Endothelial cell of umbilical vein (primary cell): ENCODE measurements at regions not wholly inside any gene's neighbourhood (a gene's known extent, or its start where the extent isn't known, plus 50 kb on each side); places are given as distances from the start of the nearest gene placed in this dataset.

Source experiments
- BruUV-seq: library from RNA; stranded (reverse); fragments of 400-500 nt; replicated peaks from 2 replicates; lab custom pipeline; 2021; lab: Mats Ljungman, UMichigan
- CTCF ChIA-PET: fragments of 300-600, 350-600 bp; sonication (Branson Sonifier 250); formaldehyde crosslinking; loops from one replicate; lab custom pipeline; 2021; ENCODE audit warnings: antibody characterized with exemption, inconsistent platforms; lab: Charles Lee
- POLR2A ChIA-PET: fragments of 300-600, 350-600 bp; sonication (Branson Sonifier 250); formaldehyde crosslinking; loops from one replicate; lab custom pipeline; 2021; ENCODE audit warnings: antibody characterized with exemption, inconsistent platforms; lab: Charles Lee
- DNase-seq: peaks from one replicate; pipeline ENCODE4 v3.0.0-alpha.2; 2011; ENCODE audit warnings: low read depth, low spot score
- FAIRE-seq: peaks from 2 replicates; lab custom pipeline; 2011; peaks lifted over from hg19 to GRCh38; lab: Jason Lieb, UNC
- H2AFZ ChIP-seq: 2 replicates; pipeline ENCODE4 v1.6.0; 2012; ENCODE audit warnings: low read depth, low read length, control low read depth, inconsistent platforms
- H3K27ac ChIP-seq: 2 replicates; pipeline ENCODE4 v1.5.1; 2011; ENCODE audit warnings: low read depth, mild to moderate bottlenecking, control low read depth, low read length, moderate library complexity; ENCODE audit not compliant: insufficient read depth
- H3K27me3 ChIP-seq, 2 experiments: 2 replicates each; pipeline versions ENCODE4 v1.6.0 to v1.6.1; 2011; ENCODE audit warnings: low read length in 2 of 2, mixed read lengths in 1 of 2; ENCODE audit not compliant: control insufficient read depth in 2 of 2, insufficient read depth in 2 of 2
- H3K36me3 ChIP-seq, 2 experiments: 2 replicates in 1 of 2; 3 replicates in 1 of 2; pipeline ENCODE4 v1.5.1; 2011; ENCODE audit warnings: low read length in 2 of 2, mild to moderate bottlenecking in 1 of 2, moderate library complexity in 1 of 2; ENCODE audit not compliant: control insufficient read depth in 2 of 2, insufficient read depth in 2 of 2; ENCODE audit errors: extremely low read depth in 1 of 2
- H3K4me1 ChIP-seq: 3 replicates; pipeline ENCODE4 v1.5.1; 2011; ENCODE audit warnings: mild to moderate bottlenecking, low read length; ENCODE audit not compliant: control insufficient read depth, insufficient read depth; ENCODE audit errors: extremely low read depth
- H3K4me2 ChIP-seq: 2 replicates; pipeline ENCODE4 v1.6.1; 2011; ENCODE audit warnings: low read length, control low read depth, mixed read lengths; ENCODE audit not compliant: insufficient read depth
- H3K4me3 ChIP-seq, 3 experiments: fragments of 200-600 bp in 1 of 3; sonication (generic), shearing (Covaris generic) in 1 of 3; replicated peaks in 1 of 3; 2 replicates each; pipeline ENCODE4 v1.5.1; 2011 to 2016; ENCODE audit warnings: control low read depth in 3 of 3, low read length in 3 of 3, mild to moderate bottlenecking in 2 of 3, inconsistent platforms in 1 of 3, low read depth in 1 of 3, moderate library complexity in 1 of 3; ENCODE audit not compliant: insufficient read depth in 1 of 3
- H3K79me2 ChIP-seq: 2 replicates; pipeline ENCODE4 v1.6.0; 2012; ENCODE audit warnings: low read length, inconsistent platforms; ENCODE audit not compliant: control insufficient read depth, insufficient read depth
- H3K9ac ChIP-seq: replicated peaks from 2 replicates; pipeline ENCODE3; 2011; ENCODE audit warnings: low read length, control low read depth; ENCODE audit not compliant: insufficient read depth; ENCODE audit errors: extremely low read depth
- H3K9me1 ChIP-seq: replicated peaks from 3 replicates; pipeline ENCODE4 v1.6.0; 2011; ENCODE audit warnings: mild to moderate bottlenecking, low read length; ENCODE audit not compliant: control insufficient read depth, insufficient read depth; ENCODE audit errors: extremely low read depth
- H3K9me3 ChIP-seq: replicated peaks from 2 replicates; pipeline ENCODE4 v1.5.1; 2012; ENCODE audit warnings: low read length, inconsistent platforms; ENCODE audit not compliant: control insufficient read depth, insufficient read depth
- H4K20me1 ChIP-seq: replicated peaks from 2 replicates; pipeline ENCODE3; 2011; ENCODE audit warnings: mild to moderate bottlenecking, low read length; ENCODE audit not compliant: control insufficient read depth, insufficient read depth; ENCODE audit errors: extremely low read depth
- EZH2 ChIP-seq: IDR thresholded peaks from 2 replicates; pipeline ENCODE4 v1.6.1; 2012; ENCODE audit warnings: borderline replicate concordance, low read depth, mild to moderate bottlenecking, moderate library complexity, low read length, inconsistent platforms; ENCODE audit not compliant: severe bottlenecking
- FOS ChIP-seq: IDR thresholded peaks from 2 replicates; pipeline ENCODE4 v1.6.1; 2011; ENCODE audit warnings: mild to moderate bottlenecking, low read length, moderate library complexity, borderline replicate concordance; ENCODE audit not compliant: insufficient read depth
- GATA2 ChIP-seq: IDR thresholded peaks from 2 replicates; pipeline ENCODE4 v1.7.0; 2011; ENCODE audit warnings: low read depth, mild to moderate bottlenecking, moderate library complexity, mixed read lengths, low read length; ENCODE audit not compliant: insufficient read length, insufficient read depth
- JUN ChIP-seq: IDR thresholded peaks from 2 replicates; pipeline ENCODE4 v1.6.1; 2011; ENCODE audit warnings: borderline replicate concordance, low read depth; ENCODE audit not compliant: insufficient read length, insufficient read depth
- MYC ChIP-seq: IDR thresholded peaks from one replicate; pipeline ENCODE4 v1.6.1; 2011; ENCODE audit warnings: mild to moderate bottlenecking, low read depth, low read length
- POLR2A ChIP-seq: IDR thresholded peaks from 2 replicates; pipeline ENCODE4 v1.6.1; 2012; ENCODE audit warnings: low read depth, mild to moderate bottlenecking, control low read depth, low read length
- POLR2AphosphoS5 ChIP-seq: IDR thresholded peaks from 2 replicates; pipeline ENCODE4 v1.6.1; 2012; ENCODE audit warnings: low read depth, mild to moderate bottlenecking, control low read depth, low read length, moderate library complexity; ENCODE audit not compliant: insufficient read depth
- dilution Hi-C: fragments of 300-500 bp; cut with MboI; formaldehyde crosslinking; loops from one replicate; pipeline ENCODE4 v1.15.0; 2019; ENCODE audit warnings: low sequenced_read_pairs; ENCODE audit not compliant: extremely low pct_ligation_motif_present
- intact Hi-C: fragments of 100-400 bp; cut with micrococcal nuclease; formaldehyde crosslinking; loops from one replicate; pipeline ENCODE4 v1.10.0; 2022
- TF ChIP-seq, protein P1 (sequence below), 2 donors: IDR thresholded peaks; 1 replicate in 1 of 2; 2 replicates in 1 of 2; pipeline ENCODE4 v1.5.1; 2011; ENCODE audit warnings: low read length in 2 of 2, mild to moderate bottlenecking in 2 of 2, moderate library complexity in 2 of 2, control low read depth in 1 of 2, inconsistent platforms in 1 of 2, low read depth in 1 of 2; ENCODE audit not compliant: insufficient read depth in 1 of 2; ENCODE audit errors: extremely low read depth in 1 of 2
- TF ChIP-seq, protein P2 (sequence below): IDR thresholded peaks from 2 replicates; pipeline ENCODE4 v1.6.1; 2011; ENCODE audit not compliant: insufficient read depth, insufficient read length

DNA sequence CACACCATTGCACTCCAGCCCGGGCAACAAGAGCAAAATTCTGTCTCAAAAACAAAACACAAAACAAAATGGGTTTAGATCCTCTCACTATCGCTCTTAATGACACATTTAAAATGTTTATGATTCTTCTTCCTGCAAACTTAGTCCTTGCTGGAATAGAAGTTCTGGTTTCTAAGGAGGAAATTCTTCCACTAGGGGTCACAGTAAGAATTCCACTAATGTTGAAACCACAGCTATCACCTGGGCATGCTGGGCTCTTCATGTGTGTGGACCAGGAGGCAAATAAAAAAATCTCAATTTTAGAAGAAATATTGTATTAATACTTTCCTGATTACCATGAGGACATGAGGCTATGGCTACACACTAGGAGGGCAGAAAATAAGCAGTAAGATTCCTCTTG, 915.8 kb downstream of the TYW1 start:
- CTCF ChIA-PET = no interaction called here
- Histone ChIP-seq H3K27ac (no peak overlapping the region), H3K79me2 (no peaks in the 10 kb centered on the region), H3K9me3 (peaks cover 2% of the 10 kb centered on the region), H3K27me3 (no peaks in the 10 kb centered on the region), H3K4me3 (no peak overlapping the region), H3K9ac (no peak overlapping the region), H3K4me2 (no peak overlapping the region), H3K4me1 (no peaks in the 10 kb centered on the region), H2AFZ (no peak overlapping the region), H3K36me3 (no peaks in the 10 kb centered on the region), H3K9me1 (no peaks in the 10 kb centered on the region), H4K20me1 (no peaks in the 10 kb centered on the region)
- intact Hi-C loops (no loop called here), dilution Hi-C loops (no loop called here)
- POLR2A ChIA-PET = no interaction called here
- no TSS peak for BruUV-seq
- DNase-seq (no peak), FAIRE-seq (no peak)
- TF ChIP-seq GATA2 (no peak), POLR2AphosphoS5 (no peak), MYC (no peak), POLR2A (no peak), FOS (no peak), JUN (no peak), EZH2 (no peak)
- TF ChIP-seq, protein P1, sequence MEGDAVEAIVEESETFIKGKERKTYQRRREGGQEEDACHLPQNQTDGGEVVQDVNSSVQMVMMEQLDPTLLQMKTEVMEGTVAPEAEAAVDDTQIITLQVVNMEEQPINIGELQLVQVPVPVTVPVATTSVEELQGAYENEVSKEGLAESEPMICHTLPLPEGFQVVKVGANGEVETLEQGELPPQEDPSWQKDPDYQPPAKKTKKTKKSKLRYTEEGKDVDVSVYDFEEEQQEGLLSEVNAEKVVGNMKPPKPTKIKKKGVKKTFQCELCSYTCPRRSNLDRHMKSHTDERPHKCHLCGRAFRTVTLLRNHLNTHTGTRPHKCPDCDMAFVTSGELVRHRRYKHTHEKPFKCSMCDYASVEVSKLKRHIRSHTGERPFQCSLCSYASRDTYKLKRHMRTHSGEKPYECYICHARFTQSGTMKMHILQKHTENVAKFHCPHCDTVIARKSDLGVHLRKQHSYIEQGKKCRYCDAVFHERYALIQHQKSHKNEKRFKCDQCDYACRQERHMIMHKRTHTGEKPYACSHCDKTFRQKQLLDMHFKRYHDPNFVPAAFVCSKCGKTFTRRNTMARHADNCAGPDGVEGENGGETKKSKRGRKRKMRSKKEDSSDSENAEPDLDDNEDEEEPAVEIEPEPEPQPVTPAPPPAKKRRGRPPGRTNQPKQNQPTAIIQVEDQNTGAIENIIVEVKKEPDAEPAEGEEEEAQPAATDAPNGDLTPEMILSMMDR (IDR thresholded peaks at IDR 0.05; ENCODE audit: extremely low read depth in 1 of 2, insufficient read depth in 1 of 2, low read depth in 1 of 2, low read length in 2 of 2) = no peak
- TF ChIP-seq, protein P2, sequence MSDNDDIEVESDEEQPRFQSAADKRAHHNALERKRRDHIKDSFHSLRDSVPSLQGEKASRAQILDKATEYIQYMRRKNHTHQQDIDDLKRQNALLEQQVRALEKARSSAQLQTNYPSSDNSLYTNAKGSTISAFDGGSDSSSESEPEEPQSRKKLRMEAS = no peak
